GM18502 (cell line): ENCODE measurements at regions not wholly inside any gene's neighbourhood (a gene's known extent, or its start where the extent isn't known, plus 50 kb on each side); places are given as distances from the start of the nearest gene placed in this dataset.
"Not testable (repeated sequence)": the region's sequence is repeated elsewhere in the genome, so short reads cannot be mapped to it uniquely, and the experiment has no call there.

Source experiments
- ATAC-seq: cut with Tn5 transposase; IDR thresholded peaks from one replicate; pipeline ENCODE4 v1.9.1; 2021; ENCODE audit warnings: mild to moderate bottlenecking; ENCODE audit not compliant: unreplicated experiment, poor library complexity

GRCh38 chrX:68980906-68981616 is 152.2 kb downstream of the EFNB1 start:
- ATAC-seq: no peak

GRCh38 chrX:68978655-68979054 is 149.8 kb downstream of the EFNB1 start:
- no peak for ATAC-seq

GRCh38 chrX:68978255-68978654 is 149.4 kb downstream of the EFNB1 start:
- ATAC-seq: no peak

GRCh38 chrX:68953331-68953730 is 124.5 kb downstream of the EFNB1 start:
- ATAC-seq: no peak

- not testable (repeated sequence) for ATAC-seq
Observed at GRCh38 chrX:68951942-68952619, 123.3 kb downstream of the EFNB1 start.

- ATAC-seq: no peak
Observed at GRCh38 chrX:68950937-68951336, 122.1 kb downstream of the EFNB1 start.

GRCh38 chrX:68947882-68948605 is 119.2 kb downstream of the EFNB1 start:
- ATAC-seq: no peak

GRCh38 chrX:68945603-68946228 is 116.9 kb downstream of the EFNB1 start:
- ATAC-seq: no peak

GRCh38 chrX:68945081-68945602 is 116.3 kb downstream of the EFNB1 start:
- no peak for ATAC-seq

GRCh38 chrX:68944211-68944610 is 115.4 kb downstream of the EFNB1 start:
- no peak for ATAC-seq

GRCh38 chrX:68942840-68943239 is 114.0 kb downstream of the EFNB1 start:
- no peak for ATAC-seq

GRCh38 chrX:68942104-68942503 is 113.3 kb downstream of the EFNB1 start:
- no peak for ATAC-seq

GRCh38 chrX:68941385-68941952 is 112.6 kb downstream of the EFNB1 start:
- no peak for ATAC-seq

- no peak for ATAC-seq
Observed at GRCh38 chrX:68940601-68941000, 111.8 kb downstream of the EFNB1 start.

- no peak for ATAC-seq
Observed at GRCh38 chrX:68939868-68940267, 111.0 kb downstream of the EFNB1 start.

GRCh38 chrX:68938244-68939004 is 109.6 kb downstream of the EFNB1 start:
- no peak for ATAC-seq

- ATAC-seq: no peak
Observed at GRCh38 chrX:68937581-68937980, 108.8 kb downstream of the EFNB1 start.

GRCh38 chrX:68936608-68937007 is 107.8 kb downstream of the EFNB1 start:
- no peak for ATAC-seq

GRCh38 chrX:68936126-68936525 is 107.3 kb downstream of the EFNB1 start:
- no peak for ATAC-seq

GRCh38 chrX:68935362-68935761 is 106.5 kb downstream of the EFNB1 start:
- ATAC-seq: no peak
